Gastroesophageal sphincter (tissue), 4 donors: ENCODE measurements at regions not wholly inside any gene's neighbourhood (a gene's known extent, or its start where the extent isn't known, plus 50 kb on each side); places are given as distances from the start of the nearest gene placed in this dataset.

ENCODE experiments used
- ATAC-seq: fragments of 150-250 bp; one replicate; pipeline ENCODE4 v1.9.1; 2016; ENCODE audit warnings: mild to moderate bottlenecking, moderate library complexity
- H3K27ac ChIP-seq, 4 donors: fragments of 200-600 bp; sonication (generic) in 3 of 4; 1 replicate in 3 of 4; 2 replicates in 1 of 4; pipeline ENCODE4 v1.5.1; 2016 to 2019
- H3K27me3 ChIP-seq: fragments of 200-600 bp; sonication (generic); one replicate; pipeline ENCODE4 v1.5.1; 2019
- H3K36me3 ChIP-seq, 2 donors: fragments of 200-600 bp; sonication (generic); one replicate each; pipeline ENCODE4 v1.5.1; 2019; ENCODE audit warnings: control low read depth in 1 of 2
- H3K4me1 ChIP-seq, 3 donors: fragments of 200-600 bp; sonication (generic); 1 replicate in 2 of 3; 2 replicates in 1 of 3; pipeline ENCODE4 v1.5.1; 2016 to 2019; ENCODE audit warnings: control low read depth in 2 of 3
- H3K4me3 ChIP-seq, 2 donors: fragments of 200-600 bp; sonication (generic); one replicate each; pipeline ENCODE4 v1.5.1; 2019; ENCODE audit warnings: mild to moderate bottlenecking in 1 of 2, moderate library complexity in 1 of 2
- H3K9me3 ChIP-seq, 3 donors: fragments of 200-600 bp; sonication (generic); one replicate each; pipeline ENCODE4 v1.5.1; 2017 to 2019; ENCODE audit warnings: control low read depth in 2 of 3
- CTCF ChIP-seq, 4 experiments: fragments of 200-600 bp in 2 of 4; fragments of 450-650 bp in 2 of 4; sonication (generic) in 1 of 4; IDR thresholded peaks; one replicate each; pipeline ENCODE4 v1.5.1; 2017 to 2019; ENCODE audit warnings: antibody characterized with exemption in 4 of 4, mild to moderate bottlenecking in 2 of 4, moderate library complexity in 2 of 4
- EP300 ChIP-seq: sonication (generic); formaldehyde crosslinking; IDR thresholded peaks from one replicate; pipeline ENCODE4 v1.6.1; 2017; ENCODE audit warnings: antibody characterized with exemption, mild to moderate bottlenecking
- POLR2A ChIP-seq, 2 donors: fragments of 450-650 bp; IDR thresholded peaks; one replicate each; pipeline ENCODE4 v1.6.1; 2017; ENCODE audit warnings: antibody characterized with exemption in 2 of 2, mild to moderate bottlenecking in 2 of 2, moderate library complexity in 1 of 2
- POLR2AphosphoS5 ChIP-seq: sonication (generic); formaldehyde crosslinking; IDR thresholded peaks from one replicate; pipeline ENCODE4 v1.6.1; 2017; ENCODE audit warnings: antibody characterized with exemption
- WGBS, 2 donors: methylation state at CpG; one replicate each; pipeline ENCODE4 v1.1.5; 2018; ENCODE audit warnings: low coverage in 1 of 2; 5-methylcytosine and 5-hydroxymethylcytosine counted together

GRCh38 chr12:92208613-92209121, 63.0 kb upstream of the BTG1 start:
- H3K36me3 ChIP-seq, result no peaks in the 10 kb centered on the region
- ATAC-seq, result peak; percentile 46
- peaks cover 0 to 19% (median 0%) of the 10 kb centered on the region in 3 donors for H3K9me3 ChIP-seq
- no peak overlapping the region for H3K27ac ChIP-seq
- WGBS, 2 donors, result 50 to 66% methylated on average over 5 to 6 of the region's 6 CpGs
- TF ChIP-seq EP300 (no peak), POLR2A (IDR thresholded peaks at IDR 0.05) (no peak), CTCF (IDR thresholded peaks at IDR 0.05) (no peak), POLR2AphosphoS5 (no peak)
- H3K4me1 ChIP-seq, result no peaks in the 10 kb centered on the region
- no peak overlapping the region for H3K4me3 ChIP-seq
- no peaks in the 10 kb centered on the region for H3K27me3 ChIP-seq

- Histone ChIP-seq H3K4me3 (no peak overlapping the region), H3K36me3 (no peaks in the 10 kb centered on the region)
- WGBS, 2 donors, result 86 to 100% methylated on average over 1 of the region's 1 CpG
Measured at GRCh38 chr12:92206596-92206995, 61.0 kb upstream of the BTG1 start.

GRCh38 chr12:92206011-92206410, 60.4 kb upstream of the BTG1 start:
- Histone ChIP-seq H3K9me3 (peaks cover 0 to 11% (median 0%) of the 10 kb centered on the region in 3 donors), H3K4me1 (no peaks in the 10 kb centered on the region), H3K36me3 (no peaks in the 10 kb centered on the region), H3K27me3 (no peaks in the 10 kb centered on the region), H3K4me3 (no peak overlapping the region), H3K27ac (no peak overlapping the region)
- ATAC-seq, result no peak
- TF ChIP-seq EP300, result no peak
- TF ChIP-seq CTCF (IDR thresholded peaks at IDR 0.05), result no peak
- TF ChIP-seq POLR2AphosphoS5, result no peak
- TF ChIP-seq POLR2A (IDR thresholded peaks at IDR 0.05), result no peak
- 100% methylated on average over 1 of the region's 1 CpG for WGBS, 2 donors

More at GRCh38 chr12:92206596-92206995, 61.0 kb upstream of the BTG1 start:
- ATAC-seq, result no peak
- no peaks in the 10 kb centered on the region for H3K4me1 ChIP-seq
- peaks cover 0 to 17% (median 0%) of the 10 kb centered on the region in 3 donors for H3K9me3 ChIP-seq
- no peaks in the 10 kb centered on the region for H3K27me3 ChIP-seq
- H3K27ac ChIP-seq, result no peak overlapping the region
- TF ChIP-seq CTCF (IDR thresholded peaks at IDR 0.05), result no peak
- TF ChIP-seq POLR2AphosphoS5, result no peak
- no peak for TF ChIP-seq POLR2A (IDR thresholded peaks at IDR 0.05)
- no peak for TF ChIP-seq EP300

GRCh38 chr12:92199819-92200576, 54.4 kb upstream of the BTG1 start:
- no peak for ATAC-seq
- Histone ChIP-seq H3K27me3 (no peaks in the 10 kb centered on the region), H3K36me3 (no peaks in the 10 kb centered on the region), H3K4me3 (no peak overlapping the region), H3K9me3 (no peaks in the 10 kb centered on the region), H3K27ac (no peak overlapping the region), H3K4me1 (no peaks in the 10 kb centered on the region)
- TF ChIP-seq POLR2AphosphoS5 (no peak), POLR2A (IDR thresholded peaks at IDR 0.05) (no peak), CTCF (IDR thresholded peaks at IDR 0.05) (no peak), EP300 (no peak)
- 74 to 88% methylated on average over 3 to 6 of the region's 6 CpGs for WGBS, 2 donors

GRCh38 chr12:92197815-92198214, 52.2 kb upstream of the BTG1 start:
- Histone ChIP-seq H3K36me3 (no peaks in the 10 kb centered on the region), H3K4me3 (no peak overlapping the region), H3K4me1 (no peaks in the 10 kb centered on the region), H3K27ac (no peak overlapping the region), H3K27me3 (no peaks in the 10 kb centered on the region), H3K9me3 (no peaks in the 10 kb centered on the region)
- TF ChIP-seq POLR2AphosphoS5 (no peak), CTCF (IDR thresholded peaks at IDR 0.05) (no peak), EP300 (no peak), POLR2A (IDR thresholded peaks at IDR 0.05) (no peak)
- 84 to 94% methylated on average over 4 of the region's 4 CpGs for WGBS, 2 donors
- ATAC-seq, result no peak
